Stimulated activated naive B cell treated with anti-CD40 and anti-IgM and Interleukin-4, amounts not matched to agents 10 μg/mL and 1 μg/mL and 100 μg/mL, for 72 hours (primary cell): ENCODE measurements at regions not wholly inside any gene's neighbourhood (a gene's known extent, or its start where the extent isn't known, plus 50 kb on each side); places are given as distances from the start of the nearest gene placed in this dataset.

ENCODE experiments used
- ATAC-seq, 2 donors: fragments of 150-1000 bp; cut with Tn5 transposase; replicated peaks; 2 replicates each; pipeline ENCODE4 v1.10.0; 2021; ENCODE audit warnings: moderate library complexity in 1 of 2
- DNase-seq: peaks from one replicate; pipeline ENCODE4 v3.0.0; 2021
- H3K27ac Mint-ChIP-seq: one replicate; pipeline ENCODE4 v1.8.0; 2022; ENCODE audit warnings: mild to moderate bottlenecking, mixed read lengths
- H3K27me3 Mint-ChIP-seq, 2 donors: one replicate each; pipeline ENCODE4 v1.8.0; 2022; ENCODE audit warnings: mixed read lengths in 2 of 2
- H3K36me3 Mint-ChIP-seq, 2 donors: one replicate each; pipeline ENCODE4 v1.8.0; 2022; ENCODE audit warnings: mixed read lengths in 2 of 2, mild to moderate bottlenecking in 1 of 2
- H3K4me1 Mint-ChIP-seq, 2 donors: one replicate each; pipeline ENCODE4 v1.8.0; 2022; ENCODE audit warnings: mixed read lengths in 2 of 2, mild to moderate bottlenecking in 1 of 2
- H3K4me3 Mint-ChIP-seq, 2 donors: one replicate each; pipeline ENCODE4 v1.8.0; 2022; ENCODE audit warnings: mild to moderate bottlenecking in 2 of 2, mixed read lengths in 2 of 2, moderate library complexity in 1 of 2
- H3K9me3 Mint-ChIP-seq, 2 donors: one replicate each; pipeline ENCODE4 v1.8.0; 2022; ENCODE audit warnings: mixed read lengths in 2 of 2, mild to moderate bottlenecking in 1 of 2

- H3K36me3 Mint-ChIP-seq = no peaks in the 10 kb centered on the region
- H3K4me3 Mint-ChIP-seq = no peak overlapping the region
- no peak overlapping the region for H3K27ac Mint-ChIP-seq
- DNase-seq (no peak), ATAC-seq (no peak)
- H3K4me1 Mint-ChIP-seq = no peaks in the 10 kb centered on the region
- peaks cover 0 to 2% of the 10 kb centered on the region in 2 donors for H3K9me3 Mint-ChIP-seq
- H3K27me3 Mint-ChIP-seq = peaks cover 7 to 13% of the 10 kb centered on the region in 2 donors
Measured at GRCh38 chr6:168967281-168967925, 286.2 kb downstream of the THBS2 start.

- Mint-ChIP-seq H3K4me3 (no peak overlapping the region), H3K4me1 (no peaks in the 10 kb centered on the region), H3K36me3 (no peaks in the 10 kb centered on the region), H3K27ac (no peak overlapping the region), H3K9me3 (peaks cover 0 to 2% of the 10 kb centered on the region in 2 donors), H3K27me3 (peaks cover 0 to 17% of the 10 kb centered on the region in 2 donors)
- no peak for ATAC-seq
- DNase-seq = no peak
Measured at GRCh38 chr6:168964138-168964835, 289.4 kb downstream of the THBS2 start.

- ATAC-seq (no peak), DNase-seq (no peak)
- no peaks in the 10 kb centered on the region for H3K36me3 Mint-ChIP-seq
- no peak overlapping the region for H3K27ac Mint-ChIP-seq
- H3K27me3 Mint-ChIP-seq = peaks cover 0 to 17% of the 10 kb centered on the region in 2 donors
- H3K4me1 Mint-ChIP-seq = no peaks in the 10 kb centered on the region
- no peak overlapping the region for H3K4me3 Mint-ChIP-seq
- peaks cover 0 to 2% of the 10 kb centered on the region in 2 donors for H3K9me3 Mint-ChIP-seq
Measured at GRCh38 chr6:168962886-168963285, 290.8 kb downstream of the THBS2 start.

- peaks cover 6 to 23% of the 10 kb centered on the region in 2 donors for H3K27me3 Mint-ChIP-seq
- no peaks in the 10 kb centered on the region for H3K4me1 Mint-ChIP-seq
- H3K36me3 Mint-ChIP-seq = no peaks in the 10 kb centered on the region
- DNase-seq (no peak), ATAC-seq (no peak)
- no peak overlapping the region for H3K27ac Mint-ChIP-seq
- no peak overlapping the region for H3K4me3 Mint-ChIP-seq
- H3K9me3 Mint-ChIP-seq = no peaks in the 10 kb centered on the region
Measured at GRCh38 chr6:168961264-168961656, 292.4 kb downstream of the THBS2 start.

- no peaks in the 10 kb centered on the region for H3K4me1 Mint-ChIP-seq
- H3K4me3 Mint-ChIP-seq = no peak overlapping the region
- H3K27me3 Mint-ChIP-seq = peaks cover 7 to 25% of the 10 kb centered on the region in 2 donors
- no peak for ATAC-seq
- H3K9me3 Mint-ChIP-seq = no peaks in the 10 kb centered on the region
- no peaks in the 10 kb centered on the region for H3K36me3 Mint-ChIP-seq
- no peak overlapping the region for H3K27ac Mint-ChIP-seq
- no peak for DNase-seq
Measured at GRCh38 chr6:168960551-168961263, 292.9 kb downstream of the THBS2 start.

- DNase-seq = no peak
- no peak for ATAC-seq
- Mint-ChIP-seq H3K4me3 (no peak overlapping the region), H3K27ac (no peak overlapping the region), H3K36me3 (no peaks in the 10 kb centered on the region), H3K4me1 (no peaks in the 10 kb centered on the region), H3K9me3 (no peaks in the 10 kb centered on the region), H3K27me3 (peaks cover 7 to 28% of the 10 kb centered on the region in 2 donors)
Measured at GRCh38 chr6:168959696-168960095, 293.9 kb downstream of the THBS2 start.

GRCh38 chr6:168956884-168957730 is 296.5 kb downstream of the THBS2 start:
- Mint-ChIP-seq H3K36me3 (no peaks in the 10 kb centered on the region), H3K9me3 (no peaks in the 10 kb centered on the region), H3K4me1 (no peaks in the 10 kb centered on the region), H3K4me3 (no peak overlapping the region), H3K27me3 (peaks cover 7 to 19% of the 10 kb centered on the region in 2 donors), H3K27ac (no peak overlapping the region)
- peak; percentile 88 to 89 for ATAC-seq
- peak; percentile 21 for DNase-seq

GRCh38 chr6:168956141-168956838 is 297.4 kb downstream of the THBS2 start:
- H3K27me3 Mint-ChIP-seq = peaks cover 7 to 16% of the 10 kb centered on the region in 2 donors
- H3K4me1 Mint-ChIP-seq = no peaks in the 10 kb centered on the region
- H3K36me3 Mint-ChIP-seq = no peaks in the 10 kb centered on the region
- no peak overlapping the region for H3K27ac Mint-ChIP-seq
- no peak for ATAC-seq
- no peaks in the 10 kb centered on the region for H3K9me3 Mint-ChIP-seq
- no peak overlapping the region for H3K4me3 Mint-ChIP-seq
- DNase-seq = no peak

- Mint-ChIP-seq H3K9me3 (no peaks in the 10 kb centered on the region), H3K4me3 (no peak overlapping the region), H3K4me1 (no peaks in the 10 kb centered on the region), H3K27ac (no peak overlapping the region), H3K27me3 (peaks cover 12 to 21% of the 10 kb centered on the region in 2 donors), H3K36me3 (no peaks in the 10 kb centered on the region)
- ATAC-seq (no peak), DNase-seq (no peak)
Measured at GRCh38 chr6:168953461-168953860, 300.2 kb downstream of the THBS2 start.

- H3K27ac Mint-ChIP-seq = no peak overlapping the region
- H3K4me3 Mint-ChIP-seq = no peak overlapping the region
- DNase-seq (no peak), ATAC-seq (no peak)
- peaks cover 9 to 15% of the 10 kb centered on the region in 2 donors for H3K27me3 Mint-ChIP-seq
- H3K9me3 Mint-ChIP-seq = no peaks in the 10 kb centered on the region
- H3K36me3 Mint-ChIP-seq = no peaks in the 10 kb centered on the region
- no peaks in the 10 kb centered on the region for H3K4me1 Mint-ChIP-seq
Measured at GRCh38 chr6:168951217-168951616, 302.4 kb downstream of the THBS2 start.

- DNase-seq = no peak
- H3K27me3 Mint-ChIP-seq = peaks cover 9 to 13% of the 10 kb centered on the region in 2 donors
- H3K9me3 Mint-ChIP-seq = no peaks in the 10 kb centered on the region
- no peak for ATAC-seq
- H3K4me3 Mint-ChIP-seq = no peak overlapping the region
- H3K27ac Mint-ChIP-seq = no peak overlapping the region
- H3K4me1 Mint-ChIP-seq = no peaks in the 10 kb centered on the region
- no peaks in the 10 kb centered on the region for H3K36me3 Mint-ChIP-seq
Measured at GRCh38 chr6:168950858-168951214, 302.8 kb downstream of the THBS2 start.

- no peaks in the 10 kb centered on the region for H3K9me3 Mint-ChIP-seq
- no peak for ATAC-seq
- DNase-seq = no peak
- H3K27me3 Mint-ChIP-seq = peaks cover 9 to 13% of the 10 kb centered on the region in 2 donors
- H3K4me1 Mint-ChIP-seq = no peaks in the 10 kb centered on the region
- no peak overlapping the region for H3K4me3 Mint-ChIP-seq
- H3K27ac Mint-ChIP-seq = no peak overlapping the region
- no peaks in the 10 kb centered on the region for H3K36me3 Mint-ChIP-seq
Measured at GRCh38 chr6:168949981-168950857, 303.4 kb downstream of the THBS2 start.

- H3K9me3 Mint-ChIP-seq = no peaks in the 10 kb centered on the region
- H3K27ac Mint-ChIP-seq = no peak overlapping the region
- no peak for ATAC-seq
- no peaks in the 10 kb centered on the region for H3K36me3 Mint-ChIP-seq
- no peak overlapping the region for H3K4me3 Mint-ChIP-seq
- no peak for DNase-seq
- no peaks in the 10 kb centered on the region for H3K4me1 Mint-ChIP-seq
- peaks cover 9% of the 10 kb centered on the region in 2 donors for H3K27me3 Mint-ChIP-seq
Measured at GRCh38 chr6:168948990-168949531, 304.6 kb downstream of the THBS2 start.
